NCI-H2171 (cell line): ENCODE measurements at regions not wholly inside any gene's neighbourhood (a gene's known extent, or its start where the extent isn't known, plus 50 kb on each side); places are given as distances from the start of the nearest gene placed in this dataset.

Source experiments
- DNase-seq: peaks from one replicate; lab custom pipeline; 2025; lab: John Stamatoyannopoulos, UW

GRCh38 chr4:35824231-35824630 is 420.1 kb downstream of the ARAP2 start:
- DNase-seq = no peak

DNA sequence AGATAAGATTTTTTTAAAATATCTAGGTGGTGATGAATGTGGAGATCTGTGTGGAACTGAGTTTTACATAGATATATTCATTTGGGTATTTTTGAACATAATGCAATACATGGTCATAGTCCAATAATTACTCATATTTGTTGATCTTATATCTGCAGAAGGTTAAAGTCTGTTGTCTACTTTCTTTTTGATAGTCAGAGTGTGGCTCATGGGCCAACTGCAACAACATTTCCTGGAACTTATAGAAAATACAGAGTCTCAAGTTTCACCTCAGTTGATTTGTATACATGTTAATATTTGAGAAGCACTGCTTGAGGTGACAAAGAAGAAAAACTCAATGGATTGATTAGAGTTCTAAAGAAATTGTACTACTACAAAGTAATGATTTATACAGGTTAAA is 408.4 kb downstream of the ARAP2 start:
- no peak for DNase-seq

DNA sequence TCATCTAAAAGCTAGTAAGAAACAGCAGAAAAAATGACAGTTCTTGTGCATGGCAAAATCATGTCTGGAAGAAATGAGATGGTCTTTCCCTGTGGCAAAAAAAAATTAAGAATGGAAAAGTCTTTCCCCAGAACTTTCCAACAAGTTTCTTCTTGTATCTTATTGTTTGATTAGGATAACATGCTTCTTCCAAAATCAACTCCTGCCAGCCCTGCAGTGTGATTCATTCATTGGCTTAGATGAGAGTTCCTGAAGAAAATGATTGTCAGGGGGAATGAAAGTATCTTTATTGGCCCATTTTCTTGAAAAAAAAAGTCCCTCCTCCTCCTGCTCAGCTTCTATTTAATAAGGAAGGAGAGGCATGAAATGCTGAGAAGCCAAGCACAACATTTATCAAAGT is 407.7 kb downstream of the ARAP2 start:
- DNase-seq = no peak

DNA sequence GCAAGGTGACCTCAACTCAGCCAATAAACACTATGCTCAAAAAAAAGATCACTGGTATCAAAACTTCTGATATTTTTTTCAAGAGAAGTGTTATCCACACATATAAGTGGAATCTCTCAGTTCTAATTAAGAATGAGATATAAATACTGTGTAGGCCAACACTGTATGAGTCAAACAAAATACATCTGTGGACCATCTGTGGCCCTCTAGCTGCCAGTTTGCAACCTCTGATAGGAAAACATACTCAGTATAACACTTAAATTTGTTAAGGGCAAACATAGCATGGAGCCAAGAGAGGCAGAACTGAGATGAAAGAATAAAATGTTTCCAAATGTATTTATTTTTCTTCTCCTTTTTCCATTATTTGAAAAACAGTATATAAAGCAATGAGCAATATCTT is 377.3 kb downstream of the ARAP2 start:
- DNase-seq = no peak

- DNase-seq = no peak
These were observed 372.0 kb downstream of the ARAP2 start for GRCh38 chr4:35872273-35872672.

DNA sequence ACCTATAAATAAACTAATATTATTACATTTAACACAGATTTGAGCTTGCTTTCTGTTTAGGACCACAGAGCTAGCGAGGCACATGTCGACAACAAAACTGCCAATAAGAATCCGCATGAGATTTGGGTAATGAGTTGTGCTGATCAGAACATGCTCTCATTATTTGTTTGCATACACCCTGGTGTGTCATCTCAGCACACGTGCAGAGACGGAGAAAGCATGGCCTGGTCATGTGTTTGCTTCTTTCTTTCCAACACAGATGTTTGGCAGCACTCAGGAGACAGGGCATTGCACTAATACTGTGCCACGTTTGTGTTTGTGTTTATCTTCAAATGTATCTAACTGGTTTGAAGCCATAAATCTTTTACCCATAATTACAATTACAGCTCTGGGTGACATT is 364.8 kb downstream of the ARAP2 start:
- no peak for DNase-seq

- no peak for DNase-seq
These were observed 361.2 kb downstream of the ARAP2 start for GRCh38 chr4:35883108-35883507.

- DNase-seq = no peak
These were observed 359.4 kb downstream of the ARAP2 start for GRCh38 chr4:35884714-35885480.

- DNase-seq = no peak
These were observed 346.5 kb downstream of the ARAP2 start for GRCh38 chr4:35897808-35898207.

GRCh38 chr4:35900286-35901243 is 343.7 kb downstream of the ARAP2 start:
- no peak for DNase-seq

DNA sequence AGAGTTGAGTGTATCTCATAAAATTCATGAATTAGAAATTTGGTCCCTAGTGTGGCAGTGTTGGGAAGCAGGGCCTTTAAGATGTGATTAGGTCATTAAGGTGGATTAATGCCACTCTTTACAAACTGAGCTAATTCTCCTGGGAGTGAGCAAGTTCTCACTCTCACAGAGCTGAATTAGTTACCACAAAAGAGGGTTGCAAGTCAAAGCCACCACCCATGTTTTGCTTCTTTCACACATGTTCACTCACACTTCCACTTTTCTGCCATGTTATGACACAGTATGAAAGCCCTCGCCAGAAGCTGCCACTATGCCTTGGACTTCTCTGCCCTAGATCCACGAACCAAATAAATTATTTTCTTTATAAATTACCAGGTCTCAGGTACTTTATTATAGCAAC is 332.1 kb downstream of the ARAP2 start:
- no peak for DNase-seq

- DNase-seq = no peak
These were observed 325.8 kb downstream of the ARAP2 start for GRCh38 chr4:35918491-35918977.

- no peak for DNase-seq
These were observed 318.5 kb downstream of the ARAP2 start for GRCh38 chr4:35925806-35926205.

DNA sequence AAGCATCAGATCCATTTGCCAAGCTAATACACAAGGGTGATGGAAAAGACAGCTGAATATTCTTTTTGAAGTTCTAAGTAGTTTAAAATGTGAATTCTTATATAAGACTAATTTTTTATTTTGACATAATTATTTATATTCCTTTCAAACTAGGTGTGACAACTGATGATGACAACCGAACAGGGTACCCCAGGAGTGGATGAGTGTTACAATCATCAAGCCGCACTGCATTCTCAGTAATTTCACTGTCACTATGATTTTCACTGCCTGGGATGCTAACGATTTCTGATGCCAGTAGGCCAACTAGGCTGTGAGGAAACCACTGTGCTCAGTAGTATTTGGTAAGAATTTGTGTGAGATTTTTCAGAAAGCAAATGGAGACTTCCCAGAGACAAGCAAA is 317.5 kb downstream of the ARAP2 start:
- no peak for DNase-seq

GRCh38 chr4:35933901-35934300 is 310.4 kb downstream of the ARAP2 start:
- no peak for DNase-seq

- peak; percentile 0 for DNase-seq
These were observed 309.9 kb downstream of the ARAP2 start for GRCh38 chr4:35934320-35934981.

GRCh38 chr4:35938936-35939335 is 305.4 kb downstream of the ARAP2 start:
- DNase-seq = no peak

DNA sequence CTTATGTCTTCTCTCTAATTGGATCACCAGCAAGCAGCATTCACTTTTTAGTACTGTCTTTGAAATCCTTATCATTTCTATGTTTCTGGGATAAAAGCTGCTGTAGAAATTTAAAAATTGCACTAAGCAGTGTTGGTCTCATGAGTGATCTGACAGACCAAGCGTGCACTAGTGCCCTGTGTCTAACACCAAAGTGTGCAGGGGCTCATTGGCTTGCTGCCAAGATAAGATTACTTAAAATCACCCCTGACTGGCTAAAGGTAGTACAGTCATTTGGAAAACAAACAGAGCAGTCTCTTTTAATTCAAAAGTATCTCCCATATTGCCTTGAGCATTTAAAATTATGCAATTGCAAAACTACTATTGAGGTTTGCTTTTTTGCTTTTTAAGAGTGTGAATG is 304.6 kb downstream of the ARAP2 start:
- no peak for DNase-seq

- no peak for DNase-seq
These were observed 302.2 kb downstream of the ARAP2 start for GRCh38 chr4:35942092-35942491.

DNA sequence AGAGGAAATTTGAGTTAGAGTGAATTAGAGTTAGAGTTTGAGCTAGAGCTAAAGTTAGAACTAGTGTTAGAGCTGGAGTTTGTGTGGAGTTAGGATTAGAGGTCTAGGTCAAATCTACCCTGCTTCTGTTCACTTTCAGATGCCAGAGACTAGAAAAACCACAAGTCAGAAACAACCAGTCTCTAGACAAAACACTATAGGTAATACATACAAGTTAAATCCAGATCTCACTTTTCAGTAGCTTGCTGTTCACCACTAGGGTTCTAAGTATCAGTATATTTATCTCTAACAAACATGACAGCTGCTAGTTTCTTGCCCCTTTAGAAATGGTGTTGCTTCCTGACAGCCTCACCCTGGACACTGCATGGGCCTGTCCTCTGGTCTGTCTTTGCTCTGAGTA is 300.7 kb downstream of the ARAP2 start:
- no peak for DNase-seq

- no peak for DNase-seq
These were observed 296.1 kb downstream of the ARAP2 start for GRCh38 chr4:35948171-35948570.

- no peak for DNase-seq
These were observed 293.9 kb downstream of the ARAP2 start for GRCh38 chr4:35950442-35950841.
